ENCODE measurements at regions not wholly inside any gene's neighbourhood (a gene's known extent, or its start where the extent isn't known, plus 50 kb on each side); places are given as distances from the start of the nearest gene placed in this dataset.

DNA sequence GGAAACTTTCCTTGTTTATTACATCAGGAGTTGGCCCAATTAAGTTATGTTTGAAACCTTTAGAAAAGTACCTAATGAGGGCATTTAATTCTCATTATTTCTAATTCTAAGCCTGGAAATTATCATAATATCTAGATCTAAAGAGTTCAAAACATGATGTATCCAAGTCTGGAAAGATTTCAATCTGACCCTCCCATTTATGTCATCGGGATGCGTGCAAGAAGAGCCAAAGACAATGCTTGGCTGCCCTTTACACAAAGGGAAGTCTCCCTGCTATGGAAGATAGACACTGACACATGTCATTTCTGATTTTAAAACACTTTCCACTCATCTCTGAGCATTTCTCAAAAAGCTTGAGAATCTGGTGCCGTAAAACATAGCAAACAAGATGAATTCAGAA lies 222.4 kb downstream of the ANTXR2 start:
- Histone ChIP-seq H3K36me3 (ENCODE audit: control insufficient read depth in 2 of 2, extremely low read depth in 1 of 2, insufficient read depth in 1 of 2, low read length in 1 of 2) (no peaks in the 10 kb centered on the region), H3K27ac (ENCODE audit: low read length) (no peak overlapping the region), H3K4me3 (ENCODE audit: control insufficient read depth in 1 of 2, extremely low read depth in 1 of 2, low read length in 1 of 2) (no peak overlapping the region), H3K9me3 (no peaks in the 10 kb centered on the region), H3K27me3 (replicated peaks in 1 of 2; ENCODE audit: control insufficient read depth in 2 of 2, extremely low read depth in 1 of 2, insufficient read depth in 2 of 2, low read length in 1 of 2) (no peaks in the 10 kb centered on the region), H3K4me1 (ENCODE audit: control insufficient read depth in 1 of 2, extremely low read depth in 1 of 2, insufficient read depth in 2 of 2, low read length in 2 of 2) (no peaks in the 10 kb centered on the region)
- DNase-seq: no peak
- Mint-ChIP-seq H3K9me3 (no peaks in the 10 kb centered on the region), H3K36me3 (no peaks in the 10 kb centered on the region), H3K27me3 (peaks cover 6% of the 10 kb centered on the region in 2 donors), H3K4me3 (no peak overlapping the region), H3K4me1 (no peaks in the 10 kb centered on the region), H3K27ac (no peak overlapping the region)
- 100% methylated on average over 3 of the region's 3 CpGs for WGBS (ENCODE audit: insufficient coverage)
- ChIA-PET POLR2A (no interaction called here), CTCF (interaction anchor here in 1 of 2 donors (0.6 kb wide), 1 partner anchor 80 kb away, joined by 5 read pairs; no protein-coding TSS in a partner anchor)
- ATAC-seq (replicated peaks in 1 of 4): no peak

GRCh38 chr4:79848329-79848728 lies 224.7 kb downstream of the ANTXR2 start:
- Histone ChIP-seq H3K9me3 (peaks cover 2% of the 10 kb centered on the region), H3K4me3 (ENCODE audit: control insufficient read depth in 1 of 2, extremely low read depth in 1 of 2, low read length in 1 of 2) (no peak overlapping the region), H3K36me3 (ENCODE audit: control insufficient read depth in 2 of 2, extremely low read depth in 1 of 2, insufficient read depth in 1 of 2, low read length in 1 of 2) (no peaks in the 10 kb centered on the region), H3K4me1 (ENCODE audit: control insufficient read depth in 1 of 2, extremely low read depth in 1 of 2, insufficient read depth in 2 of 2, low read length in 2 of 2) (no peaks in the 10 kb centered on the region), H3K27me3 (replicated peaks in 1 of 2; ENCODE audit: control insufficient read depth in 2 of 2, extremely low read depth in 1 of 2, insufficient read depth in 2 of 2, low read length in 1 of 2) (no peaks in the 10 kb centered on the region), H3K27ac (ENCODE audit: low read length) (no peak overlapping the region)
- Mint-ChIP-seq H3K9me3 (peaks cover 6 to 16% (median 14%) of the 10 kb centered on the region in 3 donors), H3K4me1 (no peaks in the 10 kb centered on the region), H3K27me3 (peaks cover 6% of the 10 kb centered on the region in 2 donors), H3K36me3 (no peaks in the 10 kb centered on the region), H3K4me3 (no peak overlapping the region), H3K27ac (no peak overlapping the region)
- DNase-seq (no peak), ATAC-seq (replicated peaks in 1 of 4) (no peak)
- CTCF ChIA-PET: no interaction called here
- POLR2A ChIA-PET: no interaction called here
- no CpG with 5 or more reads among the region's 1 CpG for WGBS (ENCODE audit: insufficient coverage)

DNA sequence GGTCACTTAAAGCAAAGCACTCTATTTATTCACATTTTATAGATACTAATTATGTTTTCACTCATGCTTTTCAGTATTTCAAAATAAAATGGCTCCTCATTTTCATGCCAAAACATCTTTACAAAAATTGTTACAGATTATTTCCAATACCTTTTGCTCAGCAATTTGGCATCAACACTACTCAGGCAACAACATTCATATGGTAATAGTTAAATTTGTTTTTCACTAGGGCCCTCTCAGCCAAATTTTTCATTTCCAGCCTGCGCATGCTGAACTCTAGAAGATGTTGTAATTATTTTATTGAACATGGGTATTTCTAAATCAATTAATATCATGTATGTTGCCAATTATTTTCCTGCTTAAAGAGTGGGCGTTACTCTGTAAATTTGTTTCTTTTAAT lies 225.6 kb downstream of the ANTXR2 start:
- DNase-seq (no peak), ATAC-seq (replicated peaks in 1 of 4) (no peak)
- H3K4me1 Mint-ChIP-seq: no peaks in the 10 kb centered on the region
- no peak overlapping the region for H3K4me3 Mint-ChIP-seq
- POLR2A ChIA-PET: no interaction called here
- no peak overlapping the region for H3K27ac Mint-ChIP-seq
- CTCF ChIA-PET: no interaction called here
- H3K4me1 ChIP-seq (ENCODE audit: control insufficient read depth in 1 of 2, extremely low read depth in 1 of 2, insufficient read depth in 2 of 2, low read length in 2 of 2): no peaks in the 10 kb centered on the region
- H3K4me3 ChIP-seq (ENCODE audit: control insufficient read depth in 1 of 2, extremely low read depth in 1 of 2, low read length in 1 of 2): no peak overlapping the region
- no peak overlapping the region for H3K27ac ChIP-seq (ENCODE audit: low read length)
- H3K9me3 Mint-ChIP-seq: peaks cover 7 to 23% (median 18%) of the 10 kb centered on the region in 3 donors
- H3K9me3 ChIP-seq: peaks cover 2% of the 10 kb centered on the region
- H3K36me3 ChIP-seq (ENCODE audit: control insufficient read depth in 2 of 2, extremely low read depth in 1 of 2, insufficient read depth in 1 of 2, low read length in 1 of 2): no peaks in the 10 kb centered on the region
- no peaks in the 10 kb centered on the region for H3K36me3 Mint-ChIP-seq
- H3K27me3 ChIP-seq (replicated peaks in 1 of 2; ENCODE audit: control insufficient read depth in 2 of 2, extremely low read depth in 1 of 2, insufficient read depth in 2 of 2, low read length in 1 of 2): no peaks in the 10 kb centered on the region
- no CpG with 5 or more reads among the region's 2 CpGs for WGBS (ENCODE audit: insufficient coverage)
- peaks cover 4 to 6% of the 10 kb centered on the region in 2 donors for H3K27me3 Mint-ChIP-seq

DNA sequence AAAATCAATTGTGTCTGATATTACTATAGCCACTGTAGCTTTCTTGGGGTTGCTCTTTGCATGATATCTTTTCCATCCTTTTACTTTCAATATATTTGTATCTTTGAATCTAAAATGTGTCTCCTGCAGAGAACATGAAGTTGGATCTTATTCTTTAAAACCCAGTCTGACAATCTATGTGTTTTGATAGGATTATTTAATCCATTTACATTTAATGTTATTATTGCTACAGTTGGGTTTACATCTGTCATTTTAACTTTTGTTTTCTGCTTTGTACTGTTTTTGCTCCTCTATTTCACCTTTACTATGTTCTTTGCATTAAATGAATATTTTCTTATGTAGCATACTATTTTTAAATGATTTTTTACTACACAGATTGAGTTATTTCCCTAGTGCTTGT lies 230.9 kb downstream of the ANTXR2 start:
- Mint-ChIP-seq H3K9me3 (peaks cover 18 to 35% (median 31%) of the 10 kb centered on the region in 3 donors), H3K27me3 (peaks cover 4 to 6% of the 10 kb centered on the region in 2 donors), H3K36me3 (no peaks in the 10 kb centered on the region), H3K4me1 (no peaks in the 10 kb centered on the region), H3K27ac (no peak overlapping the region), H3K4me3 (no peak overlapping the region)
- ChIA-PET POLR2A (no interaction called here), CTCF (no interaction called here)
- Histone ChIP-seq H3K9me3 (peaks cover 2% of the 10 kb centered on the region), H3K27me3 (replicated peaks in 1 of 2; ENCODE audit: control insufficient read depth in 2 of 2, extremely low read depth in 1 of 2, insufficient read depth in 2 of 2, low read length in 1 of 2) (no peaks in the 10 kb centered on the region), H3K4me1 (ENCODE audit: control insufficient read depth in 1 of 2, extremely low read depth in 1 of 2, insufficient read depth in 2 of 2, low read length in 2 of 2) (no peaks in the 10 kb centered on the region), H3K36me3 (ENCODE audit: control insufficient read depth in 2 of 2, extremely low read depth in 1 of 2, insufficient read depth in 1 of 2, low read length in 1 of 2) (no peaks in the 10 kb centered on the region), H3K27ac (ENCODE audit: low read length) (no peak overlapping the region), H3K4me3 (ENCODE audit: control insufficient read depth in 1 of 2, extremely low read depth in 1 of 2, low read length in 1 of 2) (no peak overlapping the region)
- ATAC-seq (replicated peaks in 1 of 4) (no peak), DNase-seq (no peak)

GRCh38 chr4:79833857-79834256 lies 239.2 kb downstream of the ANTXR2 start:
- no CpG with 5 or more reads among the region's 1 CpG for WGBS (ENCODE audit: insufficient coverage)
- POLR2A ChIA-PET: no interaction called here

DNA sequence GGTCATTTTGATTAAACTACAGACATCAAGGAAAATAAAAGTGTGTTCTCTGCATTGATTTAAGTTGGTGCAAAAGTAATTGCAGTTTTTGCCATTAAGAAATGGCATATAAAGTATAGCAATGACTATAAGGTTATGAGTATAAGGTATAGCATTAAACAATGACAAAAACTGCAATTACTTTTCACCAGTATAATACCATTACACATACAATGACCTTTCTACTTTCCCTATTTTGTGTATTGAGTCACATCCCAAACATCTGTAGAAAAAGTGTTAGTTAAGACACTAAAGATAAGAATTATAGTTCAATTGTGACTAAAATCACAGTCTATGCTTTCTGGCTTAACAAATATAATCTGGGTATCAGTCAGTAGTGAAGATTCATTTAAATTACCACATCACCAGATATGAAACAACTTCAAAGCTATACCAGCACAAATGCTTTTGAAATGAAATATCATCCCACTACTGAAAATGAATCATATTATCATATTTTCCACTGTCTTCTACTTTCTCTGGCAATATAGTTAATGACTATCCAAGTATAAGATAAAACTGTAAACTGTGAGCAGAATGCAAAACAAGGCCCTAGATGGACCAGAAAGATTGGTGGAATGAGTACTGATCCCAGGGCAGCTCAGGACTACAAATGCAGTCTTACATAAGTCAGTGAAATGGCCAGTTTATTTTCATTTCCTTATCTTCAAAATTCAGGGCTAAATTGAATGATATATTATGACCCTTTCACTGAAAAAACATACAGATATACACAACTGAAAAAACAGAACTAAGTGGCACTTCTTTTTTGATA lies 241.1 kb downstream of the ANTXR2 start:
- Histone ChIP-seq H3K27ac (ENCODE audit: low read length) (no peak overlapping the region), H3K4me1 (ENCODE audit: control insufficient read depth in 1 of 2, extremely low read depth in 1 of 2, insufficient read depth in 2 of 2, low read length in 2 of 2) (no peaks in the 10 kb centered on the region), H3K36me3 (ENCODE audit: control insufficient read depth in 2 of 2, extremely low read depth in 1 of 2, insufficient read depth in 1 of 2, low read length in 1 of 2) (no peaks in the 10 kb centered on the region), H3K4me3 (ENCODE audit: control insufficient read depth in 1 of 2, extremely low read depth in 1 of 2, low read length in 1 of 2) (no peak overlapping the region), H3K9me3 (no peaks in the 10 kb centered on the region), H3K27me3 (replicated peaks in 1 of 2; ENCODE audit: control insufficient read depth in 2 of 2, extremely low read depth in 1 of 2, insufficient read depth in 2 of 2, low read length in 1 of 2) (peaks cover 0 to 4% of the 10 kb centered on the region in 2 experiments)
- H3K4me3 Mint-ChIP-seq: no peak overlapping the region
- H3K4me1 Mint-ChIP-seq: no peaks in the 10 kb centered on the region
- H3K27ac Mint-ChIP-seq: no peak overlapping the region
- peaks cover 0 to 8% (median 5%) of the 10 kb centered on the region in 3 donors for H3K9me3 Mint-ChIP-seq
- no peak for ATAC-seq (replicated peaks in 1 of 4)
- H3K27me3 Mint-ChIP-seq: peaks cover 0 to 4% of the 10 kb centered on the region in 2 donors
- ChIA-PET CTCF (no interaction called here), POLR2A (no interaction called here)
- no peaks in the 10 kb centered on the region for H3K36me3 Mint-ChIP-seq
- no peak for DNase-seq

More at GRCh38 chr4:79833857-79834256, 239.2 kb downstream of the ANTXR2 start:
- no peaks in the 10 kb centered on the region for H3K36me3 Mint-ChIP-seq
- Histone ChIP-seq H3K9me3 (no peaks in the 10 kb centered on the region), H3K27ac (ENCODE audit: low read length) (no peak overlapping the region), H3K4me3 (ENCODE audit: control insufficient read depth in 1 of 2, extremely low read depth in 1 of 2, low read length in 1 of 2) (no peak overlapping the region), H3K4me1 (ENCODE audit: control insufficient read depth in 1 of 2, extremely low read depth in 1 of 2, insufficient read depth in 2 of 2, low read length in 2 of 2) (no peaks in the 10 kb centered on the region), H3K27me3 (replicated peaks in 1 of 2; ENCODE audit: control insufficient read depth in 2 of 2, extremely low read depth in 1 of 2, insufficient read depth in 2 of 2, low read length in 1 of 2) (peaks cover 0 to 4% of the 10 kb centered on the region in 2 experiments), H3K36me3 (ENCODE audit: control insufficient read depth in 2 of 2, extremely low read depth in 1 of 2, insufficient read depth in 1 of 2, low read length in 1 of 2) (no peaks in the 10 kb centered on the region)
- H3K4me3 Mint-ChIP-seq: no peak overlapping the region
- no peak for ATAC-seq (replicated peaks in 1 of 4)
- peaks cover 0 to 4% of the 10 kb centered on the region in 2 donors for H3K27me3 Mint-ChIP-seq
- no peaks in the 10 kb centered on the region for H3K4me1 Mint-ChIP-seq
- no peak overlapping the region for H3K27ac Mint-ChIP-seq
- CTCF ChIA-PET: interaction anchor here (0.6 to 0.8 kb wide), 2 partner anchors 287 to 455 kb away, joined by 3 to 5 read pairs; no protein-coding TSS in a partner anchor
- no peak for DNase-seq
- H3K9me3 Mint-ChIP-seq: peaks cover 5 to 17% (median 11%) of the 10 kb centered on the region in 3 donors

All from T-cell (primary cell).